ENCODE measurements at regions not wholly inside any gene's neighbourhood (a gene's known extent, or its start where the extent isn't known, plus 50 kb on each side); places are given as distances from the start of the nearest gene placed in this dataset.
"Not testable (repeated sequence)": the region's sequence is repeated elsewhere in the genome, so short reads cannot be mapped to it uniquely, and the experiment has no call there.

DNA sequence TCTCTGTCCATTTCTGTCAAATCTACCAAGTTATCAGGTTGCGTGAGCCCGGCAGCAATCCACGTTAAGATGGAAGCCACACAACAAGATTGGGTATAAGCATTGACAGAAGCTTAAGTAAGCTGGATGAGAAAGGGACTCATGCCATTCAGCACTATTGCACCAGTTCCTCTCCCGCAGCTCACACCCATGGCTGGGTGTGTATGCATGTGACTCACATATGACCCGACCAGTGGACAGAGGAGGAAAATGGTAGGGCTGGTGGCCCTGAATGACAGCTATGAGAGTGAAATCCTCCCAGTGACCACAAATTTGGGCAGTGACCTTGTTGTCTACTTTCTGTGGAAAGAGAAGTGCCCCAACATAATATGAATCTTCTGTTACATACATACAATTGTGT, 113.5 kb downstream of the OTOR start:
- intact Hi-C loops (cut with DNase I): no loop called here
- WGBS, 2 donors: 87 to 93% methylated on average over 4 to 5 of the region's 5 CpGs
- Histone ChIP-seq H3K36me3 (no peaks in the 10 kb centered on the region), H3K27ac (no peak overlapping the region), H3K9me3 (no peaks in the 10 kb centered on the region), H3K4me1 (no peaks in the 10 kb centered on the region), H3K4me3 (no peak overlapping the region), H3K27me3 (no peaks in the 10 kb centered on the region)
- TF ChIP-seq, protein P1, sequence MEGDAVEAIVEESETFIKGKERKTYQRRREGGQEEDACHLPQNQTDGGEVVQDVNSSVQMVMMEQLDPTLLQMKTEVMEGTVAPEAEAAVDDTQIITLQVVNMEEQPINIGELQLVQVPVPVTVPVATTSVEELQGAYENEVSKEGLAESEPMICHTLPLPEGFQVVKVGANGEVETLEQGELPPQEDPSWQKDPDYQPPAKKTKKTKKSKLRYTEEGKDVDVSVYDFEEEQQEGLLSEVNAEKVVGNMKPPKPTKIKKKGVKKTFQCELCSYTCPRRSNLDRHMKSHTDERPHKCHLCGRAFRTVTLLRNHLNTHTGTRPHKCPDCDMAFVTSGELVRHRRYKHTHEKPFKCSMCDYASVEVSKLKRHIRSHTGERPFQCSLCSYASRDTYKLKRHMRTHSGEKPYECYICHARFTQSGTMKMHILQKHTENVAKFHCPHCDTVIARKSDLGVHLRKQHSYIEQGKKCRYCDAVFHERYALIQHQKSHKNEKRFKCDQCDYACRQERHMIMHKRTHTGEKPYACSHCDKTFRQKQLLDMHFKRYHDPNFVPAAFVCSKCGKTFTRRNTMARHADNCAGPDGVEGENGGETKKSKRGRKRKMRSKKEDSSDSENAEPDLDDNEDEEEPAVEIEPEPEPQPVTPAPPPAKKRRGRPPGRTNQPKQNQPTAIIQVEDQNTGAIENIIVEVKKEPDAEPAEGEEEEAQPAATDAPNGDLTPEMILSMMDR (IDR thresholded peaks at IDR 0.05): no peak
- TF ChIP-seq POLR2A (IDR thresholded peaks at IDR 0.05): no peak
- DNase-seq: no peak

DNA sequence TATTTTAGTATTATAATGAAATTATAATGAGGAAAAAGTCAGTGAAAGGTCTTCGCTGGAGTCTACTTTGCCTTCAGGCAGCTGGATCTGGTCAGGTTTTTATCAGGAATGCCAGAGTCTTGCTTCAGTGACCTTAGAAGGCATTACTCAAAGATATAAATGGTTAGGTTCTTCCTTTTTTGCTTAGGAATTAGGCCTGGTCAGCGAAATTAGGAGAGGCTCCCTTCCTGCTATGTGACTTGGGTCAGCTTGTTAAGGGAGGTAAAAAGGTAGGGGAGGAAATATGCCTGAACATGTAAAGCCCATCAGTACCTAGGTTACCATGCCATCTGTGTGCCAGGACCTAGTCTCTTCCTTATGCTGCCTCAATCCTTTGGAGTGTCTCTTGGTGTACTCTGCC, 115.1 kb downstream of the OTOR start:
- WGBS, 2 donors: 63 to 69% methylated on average over 2 of the region's 2 CpGs
- no peaks in the 10 kb centered on the region for H3K4me1 ChIP-seq
- no peak for DNase-seq
- TF ChIP-seq, protein P1 (IDR thresholded peaks at IDR 0.05): no peak
- no peak for TF ChIP-seq POLR2A (IDR thresholded peaks at IDR 0.05)
- H3K36me3 ChIP-seq: no peaks in the 10 kb centered on the region
- no peaks in the 10 kb centered on the region for H3K27me3 ChIP-seq
- intact Hi-C loops (cut with DNase I): no loop called here
- no peak overlapping the region for H3K27ac ChIP-seq
- H3K9me3 ChIP-seq: no peaks in the 10 kb centered on the region
- H3K4me3 ChIP-seq: no peak overlapping the region

DNA sequence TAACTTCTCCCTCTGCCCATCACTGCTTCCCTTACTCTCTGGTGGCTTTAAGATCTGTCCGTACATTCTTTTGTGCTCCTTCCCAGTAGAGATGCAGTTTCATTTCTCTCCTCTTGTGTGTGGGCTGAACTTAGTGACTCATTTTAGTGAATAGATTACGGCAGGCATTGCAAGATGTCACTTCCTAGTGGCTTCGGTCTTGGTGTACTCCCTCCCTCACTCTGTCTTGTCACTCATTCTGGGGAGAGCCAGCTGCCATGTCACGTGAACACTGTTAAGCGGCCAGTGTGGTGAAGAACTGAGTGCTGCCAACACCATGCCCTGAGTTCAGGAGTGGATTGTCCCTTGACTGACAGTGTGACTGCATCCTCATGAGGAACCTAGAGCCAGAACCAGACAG, 115.9 kb downstream of the OTOR start:
- Histone ChIP-seq H3K9me3 (no peaks in the 10 kb centered on the region), H3K4me3 (no peak overlapping the region), H3K27ac (no peak overlapping the region), H3K36me3 (no peaks in the 10 kb centered on the region), H3K27me3 (no peaks in the 10 kb centered on the region), H3K4me1 (no peaks in the 10 kb centered on the region)
- intact Hi-C loops (cut with DNase I): no loop called here
- TF ChIP-seq, protein P1 (IDR thresholded peaks at IDR 0.05): no peak
- no peak for TF ChIP-seq POLR2A (IDR thresholded peaks at IDR 0.05)
- WGBS, 2 donors: 66 to 78% methylated on average over 3 to 5 of the region's 5 CpGs
- DNase-seq: no peak

DNA sequence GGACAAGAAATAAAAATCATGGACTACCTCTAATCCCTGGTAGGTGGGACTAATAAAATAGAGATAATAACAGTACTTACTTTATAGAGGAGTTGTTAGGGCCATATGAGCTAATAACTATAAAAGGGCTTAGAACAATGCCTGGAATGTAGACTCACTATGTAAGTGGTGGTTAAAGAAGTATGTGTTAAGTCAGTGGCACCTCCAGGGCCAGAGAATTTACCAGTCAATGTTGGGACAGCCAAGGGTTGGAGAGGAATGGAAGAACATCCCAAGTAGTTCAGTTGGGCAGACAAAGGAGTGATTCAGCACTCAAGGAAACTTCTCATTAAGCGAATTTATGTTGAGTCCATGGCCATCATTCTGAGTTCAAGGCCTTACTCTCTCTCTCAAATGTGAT, 116.8 kb downstream of the OTOR start:
- no peak overlapping the region for H3K4me3 ChIP-seq
- no peaks in the 10 kb centered on the region for H3K4me1 ChIP-seq
- no peaks in the 10 kb centered on the region for H3K36me3 ChIP-seq
- WGBS, 2 donors: 40 to 60% methylated on average over 1 of the region's 1 CpG
- no peak overlapping the region for H3K27ac ChIP-seq
- intact Hi-C loops (cut with DNase I): no loop called here
- H3K27me3 ChIP-seq: no peaks in the 10 kb centered on the region
- H3K9me3 ChIP-seq: no peaks in the 10 kb centered on the region
- TF ChIP-seq, protein P1 (IDR thresholded peaks at IDR 0.05): no peak
- no peak for TF ChIP-seq POLR2A (IDR thresholded peaks at IDR 0.05)
- DNase-seq: no peak

DNA sequence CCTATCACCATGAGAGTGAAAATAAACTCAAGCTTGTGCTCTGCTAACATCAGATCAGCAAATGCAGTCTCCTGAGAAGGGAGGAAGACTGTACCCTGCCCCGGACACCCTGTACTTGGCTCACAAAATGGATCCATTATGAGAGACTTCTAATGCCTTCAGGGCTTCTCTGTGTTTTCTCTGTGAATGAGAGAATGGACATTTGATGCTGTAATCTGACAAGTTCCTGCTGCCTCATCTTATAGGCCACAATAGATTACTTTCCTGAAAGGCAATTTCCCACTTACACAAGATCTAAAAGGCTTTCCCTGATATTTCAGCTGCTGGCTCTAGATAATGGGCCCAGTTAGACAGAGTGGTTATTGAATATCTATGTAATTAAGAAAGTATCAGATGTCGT, 117.2 kb downstream of the OTOR start:
- Histone ChIP-seq H3K9me3 (no peaks in the 10 kb centered on the region), H3K4me1 (no peaks in the 10 kb centered on the region), H3K27me3 (no peaks in the 10 kb centered on the region), H3K4me3 (no peak overlapping the region), H3K36me3 (no peaks in the 10 kb centered on the region), H3K27ac (no peak overlapping the region)
- intact Hi-C loops (cut with DNase I): no loop called here
- DNase-seq: no peak
- TF ChIP-seq POLR2A (IDR thresholded peaks at IDR 0.05): no peak
- TF ChIP-seq, protein P1 (IDR thresholded peaks at IDR 0.05): no peak
- 68 to 74% methylated on average over 2 of the region's 2 CpGs for WGBS, 2 donors

DNA sequence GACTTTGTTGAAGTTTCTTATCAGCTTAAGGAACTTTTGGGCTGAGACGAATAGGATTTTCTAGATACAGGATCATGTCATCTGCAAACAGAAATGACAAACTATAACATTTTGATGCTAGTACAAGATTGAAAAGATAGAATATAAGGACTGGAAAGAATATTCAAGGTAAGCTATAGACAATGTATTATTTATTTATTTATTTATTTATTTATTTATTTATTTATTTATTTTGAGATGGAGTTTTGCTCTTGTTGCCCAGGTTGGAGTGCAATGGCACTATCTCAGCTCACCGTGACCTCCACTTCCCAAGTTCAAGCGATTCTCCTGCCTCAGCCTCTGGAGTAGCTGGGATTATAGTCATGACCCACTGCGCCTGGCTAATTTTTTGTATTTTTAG, 125.0 kb downstream of the OTOR start:
- WGBS, 2 donors: 87 to 95% methylated on average over 4 of the region's 4 CpGs
- H3K36me3 ChIP-seq; H3K9me3 ChIP-seq; H3K27ac ChIP-seq; intact Hi-C loops (cut with DNase I); H3K4me1 ChIP-seq; H3K4me3 ChIP-seq; DNase-seq; H3K27me3 ChIP-seq: not testable (repeated sequence)
